SK-N-DZ (cell line): ENCODE measurements at regions not wholly inside any gene's neighbourhood (a gene's known extent, or its start where the extent isn't known, plus 50 kb on each side); places are given as distances from the start of the nearest gene placed in this dataset.

Experiments used
- DNase-seq: peaks from one replicate; pipeline ENCODE4 v3.0.0-alpha.2; 2015; ENCODE audit warnings: low spot score
- small RNA-seq, 2 experiments: library from RNA; depleted of rRNA; stranded (forward); fragments of <200 nt; gene quantifications; one replicate each; pipeline ENCODE3, GENCODE V24; 2014

GRCh38 chr14:35222324-35222723, 69.9 kb upstream of the PSMA6 start:
- no peak for DNase-seq

- DNase-seq, result no peak
These were observed 69.2 kb upstream of the PSMA6 start for GRCh38 chr14:35222872-35223466.

- DNase-seq, result no peak
These were observed 68.3 kb upstream of the PSMA6 start for GRCh38 chr14:35223927-35224326.

- no peak for DNase-seq
These were observed 67.6 kb upstream of the PSMA6 start for GRCh38 chr14:35224615-35225014.

- peak; percentile 12 for DNase-seq
These were observed 62.9 kb upstream of the PSMA6 start for GRCh38 chr14:35229084-35229791.

GRCh38 chr14:35229792-35230089, 62.4 kb upstream of the PSMA6 start:
- DNase-seq, result no peak

- DNase-seq, result no peak
These were observed 60.9 kb upstream of the PSMA6 start for GRCh38 chr14:35231207-35231760.

- no peak for DNase-seq
These were observed 58.0 kb upstream of the PSMA6 start for GRCh38 chr14:35234012-35234805.

GRCh38 chr14:35235840-35236239, 56.3 kb upstream of the PSMA6 start:
- no peak for DNase-seq

- no peak for DNase-seq
These were observed 55.4 kb upstream of the PSMA6 start for GRCh38 chr14:35236806-35237205.

GRCh38 chr14:35240231-35240630, 52.0 kb upstream of the PSMA6 start:
- no peak for DNase-seq

Small RNAs in the stretch of these regions (small RNA-seq; reads per million reads assigned to genes)
- gene MRPL57P8, result 0 reads per million in 2 experiments
